ENCODE measurements at regions not wholly inside any gene's neighbourhood (a gene's known extent, or its start where the extent isn't known, plus 50 kb on each side); places are given as distances from the start of the nearest gene placed in this dataset.

DNA sequence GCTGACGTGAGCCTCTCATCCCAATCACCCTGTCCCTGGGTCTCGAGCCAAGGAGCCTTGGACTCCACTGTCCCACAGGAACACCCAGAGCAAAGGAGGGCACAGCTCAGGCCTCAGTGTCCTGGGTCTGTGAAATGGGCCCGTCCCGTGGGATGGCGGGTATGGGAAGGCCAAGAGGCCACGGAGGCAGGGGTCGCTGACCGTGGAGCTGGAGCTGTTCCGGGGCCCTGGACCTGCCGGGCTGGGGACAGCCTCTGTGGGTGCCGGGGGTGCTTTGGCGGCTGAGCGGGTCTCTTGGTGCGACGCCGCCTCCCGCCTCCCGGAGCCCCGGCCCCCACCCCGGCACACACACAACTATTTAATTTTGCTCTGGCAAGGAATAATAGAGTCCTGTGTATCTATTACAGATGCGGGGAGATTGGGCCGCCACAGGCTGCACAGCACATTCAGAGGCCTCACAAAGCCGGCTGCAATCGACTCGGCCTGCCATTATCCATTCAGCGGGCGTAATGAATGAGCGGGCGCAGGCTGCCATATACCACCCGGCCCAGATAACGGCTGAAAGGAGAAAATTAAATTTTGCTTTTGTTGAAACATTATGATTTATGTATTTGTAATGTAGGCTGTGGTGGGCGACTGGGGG, 83.9 kb upstream of the NKX1-1 start:
- no peak for TF ChIP-seq POLR2AphosphoS5 (IDR thresholded peaks at IDR 0.05; ENCODE audit: low read depth, low read length)
- TF ChIP-seq TAF1 (IDR thresholded peaks at IDR 0.05; ENCODE audit: low read depth, low read length): no peak
- TF ChIP-seq POLR2A (IDR thresholded peaks at IDR 0.05; ENCODE audit: low read depth, low read length): no peak

All from GM12891 (cell line).